HG03442 (cell line): ENCODE measurements at regions not wholly inside any gene's neighbourhood (a gene's known extent, or its start where the extent isn't known, plus 50 kb on each side); places are given as distances from the start of the nearest gene placed in this dataset.

Experiments used
- ATAC-seq: cut with Tn5 transposase; IDR thresholded peaks from one replicate; pipeline ENCODE4 v1.9.1; 2021; ENCODE audit warnings: mild to moderate bottlenecking, moderate library complexity; ENCODE audit not compliant: unreplicated experiment

DNA sequence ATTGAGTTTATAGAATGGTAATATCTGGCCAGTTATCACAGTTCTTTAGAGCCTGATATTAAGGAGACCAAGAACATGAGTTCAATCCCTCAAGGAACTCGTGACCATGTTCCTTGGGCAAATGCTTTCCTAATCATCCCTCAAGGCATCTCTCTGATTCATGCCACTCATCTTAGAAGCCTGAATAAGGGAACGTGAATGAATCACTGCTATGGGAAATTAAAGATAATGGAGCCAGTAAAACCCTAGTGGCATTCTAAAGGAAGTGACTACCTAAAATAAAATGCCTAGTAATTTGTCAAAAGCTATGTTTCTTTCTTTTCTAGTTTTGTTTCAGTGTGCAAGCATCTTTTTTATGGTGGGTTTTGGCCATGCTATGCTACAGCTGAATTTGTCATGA lies 1161.3 kb downstream of the C4orf33 start:
- no peak for ATAC-seq

DNA sequence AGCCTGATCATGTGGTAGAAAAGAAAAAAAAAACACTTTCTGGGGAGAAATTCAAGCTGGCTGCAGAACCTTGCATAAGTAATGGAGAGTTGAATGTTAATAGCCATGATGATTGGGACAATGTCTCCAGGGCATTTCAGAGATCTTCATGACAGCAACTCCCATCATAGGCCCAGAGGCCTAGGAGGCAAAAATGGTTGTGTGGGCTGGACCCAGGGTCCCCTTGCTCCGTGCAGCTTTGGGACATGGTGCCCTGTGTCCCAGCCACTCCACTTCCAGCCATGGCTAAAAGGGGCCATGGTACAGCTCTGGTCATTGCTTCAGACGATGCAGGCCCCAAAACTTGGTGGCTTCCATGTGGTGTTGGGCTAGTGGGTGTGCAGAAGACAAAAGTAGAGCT lies 1170.9 kb downstream of the C4orf33 start:
- ATAC-seq, result no peak

DNA sequence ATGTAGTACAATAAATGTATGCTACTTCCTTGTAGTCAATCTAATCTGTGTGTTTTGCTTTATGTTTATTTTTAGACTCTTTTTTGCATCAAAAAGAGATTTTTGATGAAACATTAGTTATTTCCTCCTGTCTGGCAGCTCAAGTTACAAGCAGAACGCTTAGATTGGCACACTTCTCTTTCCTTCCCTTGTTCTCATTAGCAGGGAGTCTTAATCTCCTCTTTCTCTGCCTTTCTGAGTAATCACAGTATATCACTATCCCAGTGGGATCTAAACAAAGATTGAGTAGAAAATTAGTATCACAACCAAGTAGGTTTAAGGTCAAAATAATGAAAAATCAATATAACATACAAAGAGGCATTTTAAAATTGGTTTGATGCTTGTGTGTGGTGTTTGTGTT lies 1192.6 kb downstream of the C4orf33 start:
- no peak for ATAC-seq

DNA sequence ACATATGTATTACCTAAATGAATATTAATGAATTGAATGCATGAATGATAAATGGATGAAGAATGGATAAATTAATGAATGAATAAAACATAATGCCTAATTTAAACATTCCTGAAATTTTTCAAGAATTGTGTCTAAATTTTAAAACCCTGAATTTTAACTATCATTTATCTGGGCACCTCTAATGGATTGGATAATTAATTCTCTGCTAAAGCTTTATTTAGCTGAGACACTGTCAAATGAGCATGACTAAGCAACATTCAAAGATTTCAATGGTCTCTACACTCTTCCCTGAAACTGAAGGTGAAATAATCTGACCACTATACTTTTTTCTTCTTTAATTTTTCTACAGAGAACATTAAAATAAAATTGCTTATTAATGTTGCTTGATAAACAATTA lies 1197.7 kb downstream of the C4orf33 start:
- no peak for ATAC-seq

- no peak for ATAC-seq
These were observed 1200.5 kb downstream of the C4orf33 start for GRCh38 chr4:130296448-130296847.

DNA sequence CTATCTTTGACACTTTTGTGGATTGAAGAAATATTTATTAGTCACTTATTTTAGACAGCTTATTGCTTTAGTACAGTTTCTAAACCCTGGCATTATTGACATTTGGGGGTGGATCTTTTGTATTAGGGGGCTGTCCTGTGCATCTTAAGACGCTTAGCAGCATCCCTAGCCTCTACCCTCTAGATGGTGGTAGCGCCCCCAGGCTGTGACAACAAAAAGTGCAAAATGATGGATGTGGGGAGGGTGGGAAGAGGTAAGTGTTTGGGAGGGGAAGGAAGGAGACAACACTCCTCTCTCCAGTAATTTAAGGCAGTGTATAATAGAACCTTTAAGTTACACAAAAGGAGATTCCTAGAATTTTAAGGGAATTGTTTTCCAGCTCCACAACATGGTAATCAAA lies 1210.6 kb downstream of the C4orf33 start:
- no peak for ATAC-seq

GRCh38 chr4:130309221-130309620 lies 1213.3 kb downstream of the C4orf33 start:
- no peak for ATAC-seq

GRCh38 chr4:130322439-130322838 lies 1226.5 kb downstream of the C4orf33 start:
- ATAC-seq, result no peak

- ATAC-seq, result no peak
These were observed 1233.1 kb downstream of the C4orf33 start for GRCh38 chr4:130329036-130329435.

- no peak for ATAC-seq
These were observed 1237.3 kb downstream of the C4orf33 start for GRCh38 chr4:130333241-130333759.

DNA sequence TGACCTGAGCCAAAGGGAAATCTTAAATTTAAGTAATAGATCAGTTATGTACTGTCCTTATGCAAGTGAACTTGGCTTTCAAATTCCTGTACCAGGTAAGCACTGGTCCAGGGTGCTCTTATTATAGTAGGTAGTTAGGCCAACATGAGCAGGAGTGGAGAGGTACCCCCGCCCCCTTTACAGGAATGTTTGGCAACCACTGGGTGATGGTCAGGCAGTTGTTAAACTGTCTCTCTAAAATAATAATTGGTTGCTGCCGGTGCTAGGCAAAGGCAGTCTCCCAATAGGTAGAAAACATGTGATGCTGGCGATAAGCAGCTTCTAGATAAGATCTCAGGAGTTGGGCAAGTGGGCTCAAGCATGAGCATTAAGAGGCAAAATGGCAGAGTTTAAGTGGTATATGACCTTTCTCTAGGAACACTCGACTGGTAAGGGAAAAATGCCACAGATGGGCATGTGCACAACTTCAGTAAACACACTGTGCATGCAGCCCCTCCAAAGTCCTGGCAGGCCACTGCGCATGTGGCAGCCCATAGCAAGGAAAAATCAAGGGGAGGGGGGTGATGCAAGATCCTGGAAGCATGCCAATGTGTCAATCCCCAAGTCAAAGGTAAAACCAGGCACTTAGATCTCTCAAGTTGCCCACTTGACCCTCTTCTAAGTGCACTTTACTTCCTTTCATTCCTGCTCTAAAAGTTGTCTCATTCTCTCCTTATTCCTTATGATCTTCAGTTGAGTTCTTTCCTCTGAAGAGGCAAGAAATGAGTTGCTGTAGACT lies 1239.7 kb downstream of the C4orf33 start:
- no peak for ATAC-seq

GRCh38 chr4:130336585-130337217 lies 1240.7 kb downstream of the C4orf33 start:
- peak; percentile 92 for ATAC-seq

- no peak for ATAC-seq
These were observed 1242.9 kb downstream of the C4orf33 start for GRCh38 chr4:130338851-130339250.

- no peak for ATAC-seq
These were observed 1253.8 kb downstream of the C4orf33 start for GRCh38 chr4:130349745-130350144.

DNA sequence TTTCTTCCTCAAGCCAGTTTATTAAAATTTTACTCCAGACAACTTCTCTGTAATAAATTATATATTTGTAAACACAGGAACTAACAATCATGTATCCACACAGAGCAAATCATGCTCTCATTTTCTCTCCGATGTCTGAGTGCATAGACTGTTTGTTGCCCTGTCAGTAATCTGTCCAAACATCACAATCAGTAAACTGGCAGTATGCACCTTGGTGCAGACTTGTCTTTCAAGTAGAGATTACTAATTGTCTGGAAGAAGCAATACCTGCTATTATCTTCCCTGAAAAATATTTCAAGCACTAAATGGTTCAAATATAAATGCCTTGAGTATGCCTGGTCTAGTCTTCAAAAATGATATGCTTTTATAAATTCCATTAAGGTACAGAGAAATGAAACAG lies 1260.9 kb downstream of the C4orf33 start:
- ATAC-seq, result no peak

DNA sequence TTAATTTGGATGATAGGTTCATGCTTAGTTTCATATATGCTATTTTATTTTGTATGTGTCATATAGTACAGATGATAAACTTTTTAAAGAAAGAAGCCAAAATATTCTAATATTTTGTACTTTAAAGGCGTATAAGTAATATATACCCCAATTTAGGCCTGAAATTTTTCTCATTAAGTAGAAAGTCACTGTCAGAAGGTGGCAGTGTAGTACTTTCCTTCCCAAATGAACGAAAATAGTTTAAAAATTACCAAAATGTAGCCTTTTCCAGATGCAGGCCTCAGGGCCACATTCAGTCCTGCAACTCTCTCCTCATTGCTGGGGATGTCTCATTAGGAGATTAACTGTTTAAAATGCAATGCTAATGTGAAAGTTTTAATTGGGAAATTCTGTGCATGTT lies 1263.6 kb downstream of the C4orf33 start:
- no peak for ATAC-seq

DNA sequence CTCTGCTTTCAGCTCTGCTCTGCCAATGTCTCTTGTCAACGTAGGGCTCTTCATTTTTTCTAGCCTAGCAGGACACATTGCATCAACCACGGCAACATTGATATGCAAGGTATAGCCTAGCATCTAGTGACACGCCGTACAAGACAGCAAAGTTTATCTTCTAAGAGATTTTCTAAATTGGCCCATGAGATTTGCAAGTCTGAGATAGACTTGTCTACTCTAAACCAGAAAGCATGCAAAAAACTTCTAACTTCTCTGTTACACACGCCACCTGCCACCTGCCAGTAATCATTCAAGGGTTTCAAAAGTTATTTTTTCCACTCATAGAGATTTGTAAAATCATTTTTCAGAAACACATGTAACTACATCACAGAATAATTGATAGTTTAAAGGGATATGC lies 1265.7 kb downstream of the C4orf33 start:
- no peak for ATAC-seq

GRCh38 chr4:130368668-130369067 lies 1272.7 kb downstream of the C4orf33 start:
- no peak for ATAC-seq

DNA sequence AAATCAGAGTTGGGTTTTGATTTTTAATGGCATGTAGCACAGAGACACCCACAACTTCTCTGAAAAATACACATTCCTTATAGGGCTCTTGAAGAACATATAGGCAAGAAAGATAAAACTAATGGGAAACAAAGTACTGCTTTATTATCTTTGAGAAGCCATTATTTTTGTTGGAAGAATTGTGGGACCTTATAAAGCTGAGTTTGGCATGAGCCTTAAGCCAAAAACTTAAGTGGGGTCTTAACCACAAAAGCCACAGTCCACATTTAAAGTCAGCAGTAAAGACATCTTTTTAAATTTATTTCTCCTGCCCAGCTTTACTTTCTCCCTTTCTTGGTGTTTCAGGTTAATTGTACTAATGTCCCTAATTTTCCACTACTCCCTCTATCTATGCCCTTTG lies 1297.3 kb downstream of the C4orf33 start:
- no peak for ATAC-seq

DNA sequence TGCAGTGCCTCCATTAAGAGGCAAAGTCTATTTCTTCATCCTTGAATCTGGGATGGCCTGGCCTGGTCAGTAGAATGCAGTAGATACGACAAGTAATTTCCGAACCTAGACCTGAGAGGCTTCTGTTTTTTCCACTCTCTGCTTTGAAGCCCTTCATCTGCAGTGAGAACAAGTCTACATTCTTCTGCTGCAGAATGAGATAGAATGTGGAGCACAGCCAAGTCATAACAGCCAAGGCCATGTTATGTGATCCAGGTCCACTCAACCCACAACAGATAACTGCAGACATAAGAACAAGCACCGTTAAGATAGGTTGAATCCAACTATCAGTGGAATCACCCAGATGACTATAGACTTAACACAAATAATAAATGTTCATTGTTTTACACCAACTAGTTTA lies 1297.7 kb downstream of the C4orf33 start:
- no peak for ATAC-seq

DNA sequence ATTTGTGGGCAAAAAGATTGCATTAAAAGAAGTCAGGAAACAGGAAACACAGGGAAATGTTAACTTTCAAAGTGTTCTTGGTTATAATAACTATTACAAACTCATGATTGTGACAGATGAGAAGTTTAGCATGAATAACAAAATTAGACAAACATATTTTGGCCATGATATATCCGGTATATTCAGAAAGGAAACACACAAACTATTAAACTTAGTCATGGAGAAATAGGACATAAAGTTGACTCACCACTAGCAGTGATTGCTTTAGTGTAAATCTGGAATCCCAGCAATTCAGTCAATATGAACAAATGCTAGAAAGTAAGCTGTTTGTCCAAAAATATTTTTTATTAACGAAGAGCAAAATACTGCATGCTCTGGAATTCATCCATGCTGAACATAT lies 1299.9 kb downstream of the C4orf33 start:
- no peak for ATAC-seq

- ATAC-seq, result no peak
These were observed 1307.3 kb downstream of the C4orf33 start for GRCh38 chr4:130403221-130403620.
